ENCODE measurements at regions not wholly inside any gene's neighbourhood (a gene's known extent, or its start where the extent isn't known, plus 50 kb on each side); places are given as distances from the start of the nearest gene placed in this dataset.

DNA sequence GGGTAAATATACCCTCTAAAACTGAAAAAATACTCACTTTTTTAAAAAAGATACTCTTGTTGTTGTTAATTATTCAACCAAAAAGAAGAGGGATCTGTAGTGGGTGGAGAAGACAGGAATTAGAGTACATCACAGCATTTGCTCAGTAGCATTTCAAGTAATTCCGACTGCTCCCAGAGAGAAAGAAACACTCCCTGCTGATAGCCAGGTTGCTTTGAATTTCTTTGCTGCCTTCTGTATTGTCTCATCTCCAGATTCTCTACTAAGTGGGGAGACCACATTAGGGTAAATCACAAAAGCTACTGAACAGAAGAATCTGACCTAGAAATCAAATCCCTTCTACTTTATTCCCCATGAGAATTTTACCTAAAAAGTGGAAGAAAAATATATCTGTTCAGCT, 661.1 kb downstream of the BRINP3 start:
- no peak for ATAC-seq
- no peak for TF ChIP-seq PPARA (CRISPR knock-in tag; IDR thresholded peaks at IDR 0.05; ENCODE audit: borderline replicate concordance)
- TF ChIP-seq, protein P1, sequence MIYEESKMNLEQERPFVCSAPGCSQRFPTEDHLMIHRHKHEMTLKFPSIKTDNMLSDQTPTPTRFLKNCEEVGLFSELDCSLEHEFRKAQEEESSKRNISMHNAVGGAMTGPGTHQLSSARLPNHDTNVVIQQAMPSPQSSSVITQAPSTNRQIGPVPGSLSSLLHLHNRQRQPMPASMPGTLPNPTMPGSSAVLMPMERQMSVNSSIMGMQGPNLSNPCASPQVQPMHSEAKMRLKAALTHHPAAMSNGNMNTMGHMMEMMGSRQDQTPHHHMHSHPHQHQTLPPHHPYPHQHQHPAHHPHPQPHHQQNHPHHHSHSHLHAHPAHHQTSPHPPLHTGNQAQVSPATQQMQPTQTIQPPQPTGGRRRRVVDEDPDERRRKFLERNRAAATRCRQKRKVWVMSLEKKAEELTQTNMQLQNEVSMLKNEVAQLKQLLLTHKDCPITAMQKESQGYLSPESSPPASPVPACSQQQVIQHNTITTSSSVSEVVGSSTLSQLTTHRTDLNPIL (CRISPR knock-in tag; IDR thresholded peaks at IDR 0.05; ENCODE audit: low read depth), result no peak

DNA sequence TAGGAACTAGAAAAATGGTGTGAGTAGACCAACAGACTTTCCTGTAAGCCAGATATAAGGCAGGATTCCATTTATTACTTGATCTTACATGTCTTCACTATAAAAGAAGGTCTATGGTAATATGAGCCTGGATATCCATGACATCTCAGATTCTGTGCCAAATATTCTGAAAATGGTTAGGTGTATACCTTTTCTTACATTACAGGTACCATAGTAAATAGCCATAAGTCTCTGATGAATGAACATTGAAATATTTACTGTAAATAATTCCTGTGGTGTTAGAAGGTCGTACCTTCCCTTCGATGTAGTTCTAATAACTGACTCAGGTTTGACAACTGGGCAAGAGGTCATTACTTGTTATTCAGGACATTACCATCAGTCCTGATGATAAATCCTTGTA, 657.9 kb downstream of the BRINP3 start:
- TF ChIP-seq, protein P2, sequence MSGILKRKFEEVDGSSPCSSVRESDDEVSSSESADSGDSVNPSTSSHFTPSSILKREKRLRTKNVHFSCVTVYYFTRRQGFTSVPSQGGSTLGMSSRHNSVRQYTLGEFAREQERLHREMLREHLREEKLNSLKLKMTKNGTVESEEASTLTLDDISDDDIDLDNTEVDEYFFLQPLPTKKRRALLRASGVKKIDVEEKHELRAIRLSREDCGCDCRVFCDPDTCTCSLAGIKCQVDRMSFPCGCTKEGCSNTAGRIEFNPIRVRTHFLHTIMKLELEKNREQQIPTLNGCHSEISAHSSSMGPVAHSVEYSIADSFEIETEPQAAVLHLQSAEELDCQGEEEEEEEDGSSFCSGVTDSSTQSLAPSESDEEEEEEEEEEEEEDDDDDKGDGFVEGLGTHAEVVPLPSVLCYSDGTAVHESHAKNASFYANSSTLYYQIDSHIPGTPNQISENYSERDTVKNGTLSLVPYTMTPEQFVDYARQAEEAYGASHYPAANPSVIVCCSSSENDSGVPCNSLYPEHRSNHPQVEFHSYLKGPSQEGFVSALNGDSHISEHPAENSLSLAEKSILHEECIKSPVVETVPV (CRISPR knock-in tag; IDR thresholded peaks at IDR 0.05), result no peak
- TF ChIP-seq TCF4 (CRISPR knock-in tag; IDR thresholded peaks at IDR 0.05; ENCODE audit: borderline replicate concordance), result no peak
- no peak for TF ChIP-seq PPARA (CRISPR knock-in tag; IDR thresholded peaks at IDR 0.05; ENCODE audit: borderline replicate concordance)
- no peak for TF ChIP-seq TOX (CRISPR knock-in tag; IDR thresholded peaks at IDR 0.05; ENCODE audit: borderline replicate concordance)
- no peak for TF ChIP-seq CSDC2 (CRISPR knock-in tag; IDR thresholded peaks at IDR 0.05)
- no peak for TF ChIP-seq OSR1 (CRISPR knock-in tag; IDR thresholded peaks at IDR 0.05)
- TF ChIP-seq, protein P1 (CRISPR knock-in tag; IDR thresholded peaks at IDR 0.05; ENCODE audit: low read depth), result no peak
- TF ChIP-seq SNAI2 (CRISPR knock-in tag; IDR thresholded peaks at IDR 0.05), result no peak
- TF ChIP-seq ZC3H10 (CRISPR knock-in tag; IDR thresholded peaks at IDR 0.05), result no peak
- no peak for TF ChIP-seq ARNTL (CRISPR knock-in tag; IDR thresholded peaks at IDR 0.05; ENCODE audit: borderline replicate concordance, low read depth)
- TF ChIP-seq ZNF565 (CRISPR knock-in tag; conservative IDR thresholded peaks at IDR 0.05; ENCODE audit: low read depth), result no peak

DNA sequence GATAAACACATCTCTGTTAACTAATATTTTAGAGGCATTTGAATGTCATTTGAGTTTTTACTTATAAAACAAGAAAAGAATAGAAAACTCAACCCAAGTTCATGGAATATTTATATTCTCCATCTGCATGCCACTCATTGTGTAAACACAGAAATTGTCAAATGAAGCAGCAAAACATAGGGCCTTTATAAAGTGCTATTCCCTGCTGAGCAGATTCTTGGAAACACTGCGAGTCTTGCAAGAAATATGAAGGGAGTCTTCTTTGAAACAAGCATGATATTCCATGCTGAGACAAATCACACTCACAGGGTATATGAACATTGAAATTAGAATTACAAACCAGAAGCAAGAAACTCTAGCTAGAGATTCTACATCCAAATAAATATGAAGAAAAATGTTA, 655.8 kb downstream of the BRINP3 start:
- ATAC-seq, result no peak
- TF ChIP-seq OSR1 (CRISPR knock-in tag; IDR thresholded peaks at IDR 0.05), result no peak
- no peak for TF ChIP-seq SNAI2 (CRISPR knock-in tag; IDR thresholded peaks at IDR 0.05)

More for the DNA sequence above, 657.9 kb downstream of the BRINP3 start:
- ATAC-seq, result no peak

DNA sequence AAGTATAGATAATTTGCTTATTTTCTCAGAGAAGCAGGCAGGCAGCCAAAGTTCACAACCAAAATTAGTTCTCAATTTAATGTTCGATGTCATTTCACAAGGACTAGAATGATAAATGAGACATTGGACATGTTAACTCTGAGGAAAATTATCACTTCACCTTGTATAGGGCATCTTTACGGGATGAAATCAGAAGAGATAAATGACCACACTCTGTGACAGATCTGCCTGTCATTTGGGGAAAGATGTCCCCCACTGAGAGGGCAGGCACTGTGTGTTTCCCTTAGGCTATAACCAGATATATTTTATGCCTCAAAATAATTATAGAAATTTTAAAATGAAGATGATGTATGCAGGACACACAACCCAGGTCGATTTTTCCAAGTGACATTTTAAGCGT, 642.9 kb downstream of the BRINP3 start:
- no peak for ATAC-seq

DNA sequence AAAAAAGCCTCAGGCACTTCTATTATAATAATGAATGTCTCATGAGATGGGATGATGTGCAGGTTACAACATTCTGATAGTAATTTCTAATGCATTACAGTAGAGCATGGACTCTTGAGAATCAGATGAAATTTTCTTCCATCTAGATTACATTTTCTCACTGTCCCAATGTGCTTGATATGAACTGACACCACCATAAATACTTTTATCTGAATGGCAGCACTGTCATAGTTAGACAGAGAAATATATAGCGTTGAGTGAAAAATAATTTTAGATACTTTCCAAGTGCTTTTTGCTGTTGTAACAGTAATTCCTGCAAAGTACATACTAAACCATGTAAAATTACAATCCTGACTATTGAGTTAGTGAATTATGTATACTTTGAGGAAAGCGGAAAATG, 630.1 kb downstream of the BRINP3 start:
- no peak for ATAC-seq
- TF ChIP-seq ZNF70 (CRISPR knock-in tag; IDR thresholded peaks at IDR 0.05) (no peak), ISL1 (CRISPR knock-in tag; IDR thresholded peaks at IDR 0.05) (no peak), RARB (CRISPR knock-in tag; IDR thresholded peaks at IDR 0.05) (no peak), CSDC2 (CRISPR knock-in tag; IDR thresholded peaks at IDR 0.05) (no peak), GLIS3 (CRISPR knock-in tag; IDR thresholded peaks at IDR 0.05) (no peak)

More for the DNA sequence above, 642.9 kb downstream of the BRINP3 start:
- no peak for TF ChIP-seq GLIS3 (CRISPR knock-in tag; IDR thresholded peaks at IDR 0.05)

DNA sequence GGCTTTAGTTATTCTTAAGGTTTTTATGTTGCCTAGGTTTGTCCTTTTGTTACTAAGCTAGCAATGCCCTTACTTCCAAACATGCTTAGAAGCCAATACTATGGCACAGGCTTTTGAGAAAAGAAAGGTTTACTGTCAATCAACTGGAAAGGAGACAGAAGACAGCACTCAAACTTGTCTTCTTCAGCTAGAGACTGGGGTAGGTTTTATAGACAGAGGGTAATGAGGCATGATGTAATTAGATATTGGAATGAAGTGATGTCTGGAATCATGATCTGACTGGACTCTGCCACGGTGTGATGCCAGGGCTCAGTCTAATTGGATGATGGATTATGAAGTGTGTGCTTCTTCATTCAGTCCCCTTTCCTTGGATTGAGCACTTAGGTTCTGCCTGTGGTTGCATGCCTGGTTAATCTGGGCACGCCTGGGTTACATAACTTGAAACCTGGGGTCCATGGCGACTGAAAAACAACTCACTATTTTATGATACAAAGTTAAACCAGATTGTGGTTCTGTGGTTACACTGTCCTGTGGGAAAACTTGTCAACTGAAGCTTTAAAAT, 625.8 kb downstream of the BRINP3 start:
- peak; percentile 31; the same call in 2 of the 3 replicates for ATAC-seq
- TF ChIP-seq ARNTL (CRISPR knock-in tag; IDR thresholded peaks at IDR 0.05; ENCODE audit: borderline replicate concordance, low read depth) (no peak), OSR1 (CRISPR knock-in tag; IDR thresholded peaks at IDR 0.05) (no peak), SNAI2 (CRISPR knock-in tag; IDR thresholded peaks at IDR 0.05) (no peak), ZNF8 (CRISPR knock-in tag; IDR thresholded peaks at IDR 0.05) (no peak), ZC3H10 (CRISPR knock-in tag; IDR thresholded peaks at IDR 0.05) (no peak), ZFP30 (CRISPR knock-in tag; IDR thresholded peaks at IDR 0.05) (no peak), PPARA (CRISPR knock-in tag; IDR thresholded peaks at IDR 0.05; ENCODE audit: borderline replicate concordance) (no peak), ISL1 (CRISPR knock-in tag; IDR thresholded peaks at IDR 0.05) (no peak; the same call in 1 of the 2 replicates), ZFP3 (CRISPR knock-in tag; IDR thresholded peaks at IDR 0.05) (no peak)
- TF ChIP-seq, protein P2 (CRISPR knock-in tag; IDR thresholded peaks at IDR 0.05), result no peak
- TF ChIP-seq, protein P3, sequence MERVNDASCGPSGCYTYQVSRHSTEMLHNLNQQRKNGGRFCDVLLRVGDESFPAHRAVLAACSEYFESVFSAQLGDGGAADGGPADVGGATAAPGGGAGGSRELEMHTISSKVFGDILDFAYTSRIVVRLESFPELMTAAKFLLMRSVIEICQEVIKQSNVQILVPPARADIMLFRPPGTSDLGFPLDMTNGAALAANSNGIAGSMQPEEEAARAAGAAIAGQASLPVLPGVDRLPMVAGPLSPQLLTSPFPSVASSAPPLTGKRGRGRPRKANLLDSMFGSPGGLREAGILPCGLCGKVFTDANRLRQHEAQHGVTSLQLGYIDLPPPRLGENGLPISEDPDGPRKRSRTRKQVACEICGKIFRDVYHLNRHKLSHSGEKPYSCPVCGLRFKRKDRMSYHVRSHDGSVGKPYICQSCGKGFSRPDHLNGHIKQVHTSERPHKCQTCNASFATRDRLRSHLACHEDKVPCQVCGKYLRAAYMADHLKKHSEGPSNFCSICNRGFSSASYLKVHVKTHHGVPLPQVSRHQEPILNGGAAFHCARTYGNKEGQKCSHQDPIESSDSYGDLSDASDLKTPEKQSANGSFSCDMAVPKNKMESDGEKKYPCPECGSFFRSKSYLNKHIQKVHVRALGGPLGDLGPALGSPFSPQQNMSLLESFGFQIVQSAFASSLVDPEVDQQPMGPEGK (CRISPR knock-in tag; IDR thresholded peaks at IDR 0.05; ENCODE audit: borderline replicate concordance), result no peak
- TF ChIP-seq, protein P1 (CRISPR knock-in tag; IDR thresholded peaks at IDR 0.05; ENCODE audit: low read depth), result no peak

Measured in SK-N-SH treated with all-trans-retinoic acid at 6 μM for 48 hours (cell line).